Islet precursor cell (in vitro differentiated cells): ENCODE measurements at regions not wholly inside any gene's neighbourhood (a gene's known extent, or its start where the extent isn't known, plus 50 kb on each side); places are given as distances from the start of the nearest gene placed in this dataset.

Source experiments
- DNase-seq: peaks from one replicate; pipeline ENCODE4 v3.0.0-alpha.2; 2018

DNA sequence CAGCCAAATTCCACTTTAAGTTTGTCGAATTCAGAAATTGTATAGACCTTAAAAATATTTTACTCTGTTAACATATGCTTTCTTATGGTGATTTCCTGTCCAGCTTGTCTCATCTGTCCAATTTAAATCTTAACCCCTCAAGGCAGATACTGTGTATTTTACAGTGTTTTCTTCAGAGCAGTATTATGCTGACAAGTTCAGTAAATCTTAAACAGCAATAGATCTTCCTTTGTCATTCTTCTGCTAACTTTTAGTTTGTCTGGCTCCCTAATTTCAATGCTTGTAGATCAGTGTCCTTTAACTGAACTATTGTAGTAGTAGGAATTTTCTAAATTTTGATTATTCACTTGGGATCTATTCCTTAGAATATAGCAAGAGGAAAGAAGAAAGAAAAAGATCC lies 52.8 kb upstream of the MEIS1 start:
- DNase-seq, result no peak

- DNase-seq, result no peak
These were observed 55.5 kb upstream of the MEIS1 start for GRCh38 chr2:66379473-66379872.

DNA sequence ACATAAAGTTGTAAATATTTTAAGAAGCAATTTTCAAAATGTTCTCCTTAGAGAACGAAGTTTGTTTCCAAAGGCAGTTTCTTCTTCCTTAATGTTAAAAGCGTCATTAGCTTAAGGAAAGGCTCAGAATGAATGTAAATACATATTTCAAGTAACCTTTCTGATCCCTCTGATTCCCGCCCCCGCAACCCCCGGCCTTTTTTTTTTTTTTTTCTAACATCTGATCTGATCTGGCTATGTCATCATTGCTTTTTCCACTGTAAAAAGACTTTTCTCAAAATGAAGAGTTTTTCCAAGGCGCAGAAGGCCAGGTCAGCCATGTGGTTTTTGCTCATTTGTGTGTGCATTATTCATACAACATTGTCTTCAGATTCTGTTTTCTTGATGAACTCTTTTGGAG lies 57.1 kb upstream of the MEIS1 start:
- no peak for DNase-seq

GRCh38 chr2:66370824-66371223 lies 64.1 kb upstream of the MEIS1 start:
- DNase-seq, result no peak

DNA sequence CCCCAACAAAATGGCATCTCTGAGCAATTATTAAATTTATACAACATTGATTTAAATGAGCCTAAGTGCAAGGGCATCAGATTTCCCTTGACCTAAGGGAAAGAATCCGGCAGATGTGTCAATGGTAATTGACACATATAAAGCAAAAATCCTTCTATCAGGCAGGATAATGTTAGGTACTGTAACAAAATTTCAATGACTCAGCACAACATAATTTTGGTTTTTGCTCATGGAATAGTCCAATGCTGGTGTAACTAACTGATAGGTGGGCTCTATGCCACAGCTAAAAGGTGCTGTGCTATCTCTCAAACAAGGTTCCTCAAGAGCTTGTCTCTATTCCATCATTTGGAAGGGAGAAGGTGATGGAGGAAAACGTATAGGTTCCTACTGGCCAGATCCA lies 68.3 kb upstream of the MEIS1 start:
- DNase-seq, result no peak

DNA sequence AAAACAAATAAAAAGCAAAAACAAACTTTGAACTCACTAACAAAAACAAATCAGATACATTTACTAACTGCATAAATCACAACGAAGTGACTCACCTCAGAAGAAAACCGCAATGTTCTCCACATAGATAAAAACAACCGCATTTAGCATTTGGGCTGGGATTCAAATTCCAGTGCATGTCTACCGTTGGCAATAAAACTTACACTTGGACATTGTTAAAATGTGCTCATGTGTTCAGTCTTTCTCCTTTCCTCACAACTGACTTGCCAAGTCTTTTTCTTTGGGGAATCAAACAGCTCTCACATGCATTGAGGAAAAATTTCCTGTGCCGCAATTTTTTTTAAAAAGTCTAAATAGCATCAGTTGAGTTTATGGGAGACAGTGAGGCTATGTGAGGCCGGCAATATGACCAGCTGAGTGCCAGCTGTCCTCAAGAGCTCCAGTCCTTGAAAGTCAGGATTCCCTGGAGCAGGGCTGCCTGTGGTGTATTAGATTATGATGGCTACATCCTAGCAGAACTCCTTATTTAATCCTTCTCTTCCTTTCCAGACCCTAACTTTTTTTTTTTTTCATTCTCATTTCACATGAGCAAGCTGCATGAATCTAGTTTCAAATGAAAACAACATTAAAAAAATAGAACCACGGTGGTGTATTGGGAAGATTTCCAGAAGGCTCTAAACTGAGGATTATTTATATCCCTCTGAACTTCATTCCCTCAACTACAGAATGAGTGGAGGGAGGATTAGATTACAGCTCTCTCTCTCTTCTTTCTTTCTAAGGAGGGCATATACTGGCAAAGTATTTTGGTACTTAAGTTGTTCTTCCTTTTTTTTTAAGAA lies 70.2 kb upstream of the MEIS1 start:
- no peak for DNase-seq

GRCh38 chr2:66362701-66363100 lies 72.2 kb upstream of the MEIS1 start:
- DNase-seq, result no peak

DNA sequence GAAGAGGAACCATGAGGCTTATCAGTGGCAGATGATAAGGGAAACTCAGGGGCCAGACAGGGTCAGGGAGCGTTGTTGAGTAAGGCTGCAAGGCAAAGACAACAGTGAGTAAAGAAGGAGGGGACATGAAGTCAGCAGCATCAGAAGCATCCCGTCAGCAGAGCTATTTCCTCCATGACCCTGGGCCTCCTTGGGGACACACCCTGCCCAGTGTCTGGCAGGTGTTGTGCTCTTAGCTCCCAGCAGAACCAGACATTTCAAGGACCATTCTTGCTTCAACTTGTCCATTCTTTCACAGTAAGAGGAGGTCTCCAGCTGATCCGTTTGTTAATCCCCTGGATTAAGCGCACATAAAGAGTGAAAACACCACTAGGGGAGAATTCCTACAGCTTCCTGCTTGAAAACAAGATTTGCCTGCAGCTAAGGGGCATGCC lies 88.7 kb upstream of the MEIS1 start:
- DNase-seq, result peak; percentile 59

- DNase-seq, result no peak
These were observed 90.8 kb upstream of the MEIS1 start for GRCh38 chr2:66344087-66344663.

GRCh38 chr2:66343259-66343658 lies 91.7 kb upstream of the MEIS1 start:
- DNase-seq, result no peak

DNA sequence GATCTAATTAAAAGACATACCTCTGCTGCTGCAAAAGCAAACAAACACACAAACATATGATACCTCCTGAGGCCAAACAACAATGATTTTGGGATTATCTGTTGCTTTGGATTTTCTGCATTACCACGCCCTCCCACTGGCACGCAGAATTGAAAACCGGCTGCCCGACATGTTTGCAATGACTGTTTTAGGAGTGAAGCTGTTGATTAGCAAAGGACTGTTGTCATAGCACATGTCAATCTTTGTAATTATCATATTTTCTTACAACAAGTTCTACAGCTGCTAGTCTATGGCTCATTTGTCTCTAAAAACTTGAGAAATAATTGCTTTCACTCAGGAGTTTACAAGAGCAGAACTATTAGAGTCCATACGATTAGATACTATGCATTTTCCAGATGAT lies 94.4 kb upstream of the MEIS1 start:
- no peak for DNase-seq

GRCh38 chr2:66334237-66335029 lies 100.5 kb upstream of the MEIS1 start:
- peak; percentile 81 for DNase-seq

DNA sequence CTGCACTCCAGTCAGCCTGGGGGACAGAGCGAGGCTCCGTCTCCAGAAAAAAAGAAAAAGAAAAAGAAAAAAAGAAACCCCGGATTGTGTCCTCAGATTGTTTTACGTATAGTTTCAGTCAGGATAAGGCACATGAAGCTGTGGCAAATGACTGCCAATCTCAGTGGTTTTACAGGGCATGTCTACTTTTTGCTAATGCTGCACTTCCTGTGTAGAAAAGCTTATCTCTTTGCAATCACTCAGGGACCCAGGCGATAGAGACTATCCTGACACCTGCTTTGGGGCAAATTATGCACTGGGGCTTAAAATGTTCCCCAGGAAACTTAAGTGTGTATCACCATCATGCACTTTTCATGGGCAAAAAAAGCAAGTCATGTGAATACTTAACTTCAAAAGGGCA lies 103.7 kb upstream of the MEIS1 start:
- DNase-seq, result no peak

DNA sequence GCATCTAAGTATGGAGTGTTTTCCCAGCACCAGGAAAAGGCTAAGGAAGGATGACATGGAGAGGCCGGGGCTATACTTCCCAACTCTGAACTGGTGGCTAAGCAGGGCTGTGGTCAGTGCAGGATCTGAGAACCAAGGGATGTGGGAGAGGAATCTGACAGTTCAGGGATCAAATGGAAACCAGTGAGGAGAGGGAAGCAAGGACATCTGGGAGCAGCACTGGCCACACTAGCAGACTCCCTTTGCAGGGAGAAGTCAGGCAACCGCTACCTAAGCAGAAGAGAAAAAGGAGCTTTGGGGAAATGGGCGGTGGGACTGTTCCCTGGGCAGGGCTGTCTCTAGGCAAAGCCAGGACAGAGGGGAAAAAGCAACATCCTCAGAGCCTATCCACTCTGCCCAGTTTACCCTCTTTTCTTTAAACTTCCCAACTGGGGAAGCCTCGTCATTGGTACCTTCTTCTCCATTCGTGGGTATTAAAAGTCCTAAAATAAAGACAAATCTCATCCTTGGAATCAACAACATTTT lies 105.8 kb upstream of the MEIS1 start:
- DNase-seq, result no peak

- DNase-seq, result no peak
These were observed 107.7 kb upstream of the MEIS1 start for GRCh38 chr2:66327066-66327740.

DNA sequence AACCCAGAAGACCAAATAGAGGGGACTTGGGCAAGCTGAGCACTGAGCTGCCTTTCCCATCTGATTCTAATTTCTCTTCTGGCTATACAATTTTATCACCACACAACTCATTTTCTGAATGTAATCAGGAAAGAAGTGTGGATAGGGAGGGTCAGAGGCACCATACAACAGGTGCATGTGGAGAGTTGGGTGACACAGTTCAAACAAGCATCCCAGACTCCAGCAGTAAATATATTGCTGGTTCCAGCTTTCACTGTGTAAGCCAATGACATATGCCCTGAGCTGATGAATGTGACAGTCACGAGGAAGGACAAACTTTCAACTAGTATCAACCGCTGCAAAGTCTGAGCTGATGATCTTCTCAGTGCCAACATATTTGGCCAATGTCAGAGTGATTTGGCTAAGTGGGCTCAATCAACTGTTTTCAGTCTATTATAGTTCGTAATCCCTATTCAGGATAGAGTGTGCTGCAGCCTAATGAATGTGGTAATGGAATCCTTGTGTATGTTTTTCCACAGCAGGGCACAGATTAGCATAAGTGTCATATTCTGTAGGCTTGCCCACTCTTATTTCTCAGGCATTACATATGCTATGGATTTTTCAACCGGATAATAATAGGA lies 109.9 kb upstream of the MEIS1 start:
- no peak for DNase-seq

GRCh38 chr2:66324356-66324755 lies 110.6 kb upstream of the MEIS1 start:
- DNase-seq, result no peak

GRCh38 chr2:66323406-66323805 lies 111.5 kb upstream of the MEIS1 start:
- DNase-seq, result no peak

DNA sequence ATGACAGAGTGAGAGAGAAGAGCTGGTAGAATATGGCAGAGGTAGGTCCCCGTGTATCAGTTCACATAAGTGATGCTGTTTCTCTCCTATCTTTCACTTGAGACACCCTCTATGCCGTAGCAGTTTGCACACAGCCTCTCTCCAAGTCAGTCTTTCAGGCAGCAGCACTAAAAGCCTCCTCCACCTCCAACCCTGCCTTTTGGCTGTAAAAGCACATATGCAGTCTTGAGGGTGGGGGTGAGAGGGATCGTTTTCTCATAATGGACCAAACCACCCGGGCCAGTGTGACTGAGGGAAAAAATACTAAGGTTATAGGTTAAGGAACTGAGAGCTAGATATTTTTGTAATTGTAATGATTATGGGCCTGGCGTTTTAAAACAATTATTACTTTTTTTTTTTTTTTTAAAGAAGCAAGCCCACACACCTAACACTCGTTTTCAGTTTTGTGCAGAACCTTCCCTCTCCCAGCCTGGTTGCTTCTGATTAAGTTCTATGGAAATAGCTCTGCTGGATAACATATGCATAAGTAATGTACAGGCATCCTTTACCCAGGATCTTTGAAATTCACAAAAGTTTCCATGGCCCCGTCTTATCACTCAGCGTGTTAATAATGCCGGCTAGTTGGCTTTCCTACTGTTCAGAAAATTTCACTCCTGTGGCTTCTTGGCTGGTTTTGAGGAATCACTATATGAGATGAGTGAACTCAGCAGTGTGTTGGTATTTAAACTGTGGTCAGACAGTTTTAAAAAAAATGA lies 112.2 kb upstream of the MEIS1 start:
- no peak for DNase-seq

DNA sequence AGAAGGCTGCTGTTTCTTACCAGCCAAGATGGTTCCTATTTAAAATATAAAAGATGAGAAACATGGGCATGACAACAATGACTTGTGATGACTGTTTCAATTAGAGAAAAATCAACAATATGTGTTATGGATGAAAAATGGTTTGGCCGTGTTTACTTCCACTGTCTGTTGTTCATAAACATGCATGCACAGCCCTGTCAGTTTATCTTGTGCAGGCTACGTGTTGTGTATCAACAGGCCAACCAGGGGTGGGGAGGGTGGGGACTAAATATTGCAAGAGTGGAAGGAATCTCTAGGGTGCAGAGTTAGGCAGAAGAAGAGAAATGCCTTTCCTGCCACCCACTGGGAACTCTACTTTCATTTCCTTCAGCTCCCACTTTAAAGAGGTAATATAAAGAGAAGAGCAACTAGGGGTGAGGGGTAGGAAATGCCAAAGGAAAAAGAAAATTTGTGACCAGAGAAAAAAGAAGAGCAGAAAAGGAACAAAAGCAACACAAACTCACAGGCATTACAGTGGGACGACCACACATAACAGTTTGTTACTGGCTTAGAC lies 116.8 kb upstream of the MEIS1 start:
- no peak for DNase-seq

GRCh38 chr2:66317268-66317890 lies 117.5 kb upstream of the MEIS1 start:
- no peak for DNase-seq
